Cerebellar nuclear complex (tissue), 1 donor: ENCODE measurements at regions not wholly inside any gene's neighbourhood (a gene's known extent, or its start where the extent isn't known, plus 50 kb on each side); places are given as distances from the start of the nearest gene placed in this dataset.

Experiments used
- DNase-seq, 2 experiments: peaks; one replicate each; lab custom pipeline; 2025; lab: John Stamatoyannopoulos, UW

- no peak for DNase-seq
Observed at GRCh38 chr5:173527671-173528070, 88.8 kb downstream of the BOD1 start.

DNA sequence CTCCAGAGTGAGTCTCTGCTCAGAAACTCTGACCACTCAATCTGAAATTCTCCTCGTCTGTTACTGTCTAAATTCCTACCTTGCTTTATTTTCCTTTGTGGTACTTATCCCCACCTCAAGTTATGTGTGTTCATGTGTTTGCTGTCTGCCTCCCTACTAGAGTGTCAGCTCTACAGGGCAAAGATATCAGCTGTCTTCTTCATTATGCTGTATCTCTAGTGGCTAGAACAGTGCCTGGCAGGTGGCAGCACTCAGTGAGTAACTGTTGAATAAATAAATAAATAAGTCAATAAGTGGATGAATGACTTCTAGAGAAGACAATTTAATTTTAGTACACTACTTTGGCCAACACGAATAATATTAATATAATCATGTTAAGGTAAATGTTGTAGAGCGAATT, 92.3 kb downstream of the BOD1 start:
- DNase-seq, result no peak

GRCh38 chr5:173523388-173523787, 93.1 kb downstream of the BOD1 start:
- no peak for DNase-seq

- no peak for DNase-seq
Observed at GRCh38 chr5:173522518-173522917, 93.9 kb downstream of the BOD1 start.

GRCh38 chr5:173518856-173519255, 97.6 kb downstream of the BOD1 start:
- DNase-seq, result no peak

DNA sequence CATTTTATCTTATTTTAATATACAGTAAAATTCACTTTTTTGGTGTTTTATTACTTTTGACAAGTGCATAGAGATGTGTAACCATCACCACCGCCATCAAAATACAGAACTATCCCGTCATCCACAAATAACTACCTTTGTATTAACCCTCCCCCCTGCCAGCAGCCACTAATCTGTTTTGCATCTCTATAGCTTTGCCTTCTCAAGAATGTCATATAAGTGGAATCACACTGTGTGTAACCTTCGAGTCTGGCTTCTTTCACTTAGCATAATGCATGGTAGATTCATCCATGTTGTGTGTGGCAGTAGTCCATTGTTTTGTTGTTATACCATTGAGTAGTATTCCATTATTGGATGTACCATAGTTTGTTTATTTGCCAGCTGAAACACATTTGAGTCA, 98.8 kb downstream of the BOD1 start:
- DNase-seq, result no peak

GRCh38 chr5:173515526-173515925, 100.9 kb downstream of the BOD1 start:
- no peak for DNase-seq

DNA sequence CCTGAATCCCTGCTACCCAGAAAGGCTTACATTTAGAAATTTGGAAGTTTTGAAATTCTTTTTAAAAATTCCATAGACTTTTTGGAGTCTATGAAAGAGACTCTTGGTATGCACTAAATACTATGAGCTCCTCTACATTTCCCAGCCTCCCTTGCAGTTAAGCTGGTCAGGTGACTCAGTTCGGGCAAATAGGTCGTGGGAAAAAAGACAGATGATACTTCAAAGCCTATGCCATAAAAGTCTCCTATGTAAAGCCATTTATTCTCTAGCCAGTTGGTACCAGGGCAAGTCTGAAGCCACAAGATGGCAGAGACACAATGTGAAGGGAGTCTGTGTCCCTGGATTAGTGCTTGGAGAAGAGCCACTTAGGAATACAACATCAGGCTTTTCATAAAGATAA, 101.8 kb downstream of the BOD1 start:
- DNase-seq, result no peak

DNA sequence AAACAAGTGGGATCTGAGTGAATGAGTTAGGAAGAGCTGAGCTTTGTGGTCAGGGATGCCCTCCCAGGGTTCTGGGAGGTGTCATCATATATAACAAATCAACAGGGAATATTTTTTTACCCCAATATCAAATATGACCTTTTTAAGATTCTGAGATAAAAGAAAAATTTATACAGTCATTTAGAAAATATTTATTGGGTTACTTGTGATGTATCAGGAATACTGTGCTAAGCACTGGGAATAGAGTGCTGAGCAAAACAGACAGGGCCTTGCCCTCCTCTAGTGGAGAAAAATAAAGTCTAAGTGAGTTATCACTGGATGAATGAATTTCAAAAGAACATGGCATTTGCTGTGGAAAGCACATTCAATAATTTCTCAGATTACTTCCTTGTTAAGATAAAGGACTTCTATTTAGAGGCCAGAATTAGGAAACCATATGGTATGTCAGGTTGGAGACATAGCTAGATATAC, 102.9 kb downstream of the BOD1 start:
- no peak for DNase-seq

GRCh38 chr5:173512637-173513435, 103.6 kb downstream of the BOD1 start:
- no peak for DNase-seq

DNA sequence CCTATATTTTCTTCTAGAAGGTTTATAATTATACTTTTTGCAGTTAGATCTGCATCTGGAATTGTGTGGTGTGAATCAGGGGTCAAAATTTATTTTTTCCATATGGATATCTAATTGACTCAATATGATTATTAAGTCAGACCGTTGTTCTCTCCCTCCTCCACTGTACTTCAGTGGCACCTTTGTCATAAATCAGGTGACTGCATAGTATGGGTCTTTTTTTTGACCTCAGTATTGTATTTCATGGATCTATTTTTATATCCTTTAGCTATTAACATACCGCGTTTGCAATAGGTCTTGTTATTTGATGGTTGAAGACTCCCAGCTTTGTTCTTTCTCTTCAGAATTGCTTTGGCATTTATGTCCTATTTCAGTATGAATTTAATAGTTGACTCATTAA, 107.4 kb downstream of the BOD1 start:
- no peak for DNase-seq

DNA sequence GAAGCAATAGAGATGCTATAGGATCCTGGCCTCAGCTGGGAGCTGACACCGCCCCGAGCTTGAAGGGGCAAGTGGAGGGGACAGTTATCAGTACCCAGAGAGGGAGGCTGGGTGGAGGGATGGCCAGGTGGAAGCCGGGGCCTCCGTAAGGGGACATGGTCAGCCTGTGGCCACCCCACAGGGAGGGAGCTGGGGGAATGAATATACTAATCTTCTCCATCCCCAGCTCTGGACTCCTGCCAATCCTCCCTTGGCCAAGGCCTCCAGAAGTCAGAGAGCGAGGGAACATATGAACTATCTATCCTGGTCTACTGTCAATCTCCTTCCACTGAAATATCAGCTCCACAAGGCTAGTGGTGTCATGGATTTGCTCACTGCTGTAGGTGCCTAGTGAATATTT, 109.3 kb downstream of the BOD1 start:
- no peak for DNase-seq

- DNase-seq, result no peak
Observed at GRCh38 chr5:173505634-173506033, 110.8 kb downstream of the BOD1 start.

DNA sequence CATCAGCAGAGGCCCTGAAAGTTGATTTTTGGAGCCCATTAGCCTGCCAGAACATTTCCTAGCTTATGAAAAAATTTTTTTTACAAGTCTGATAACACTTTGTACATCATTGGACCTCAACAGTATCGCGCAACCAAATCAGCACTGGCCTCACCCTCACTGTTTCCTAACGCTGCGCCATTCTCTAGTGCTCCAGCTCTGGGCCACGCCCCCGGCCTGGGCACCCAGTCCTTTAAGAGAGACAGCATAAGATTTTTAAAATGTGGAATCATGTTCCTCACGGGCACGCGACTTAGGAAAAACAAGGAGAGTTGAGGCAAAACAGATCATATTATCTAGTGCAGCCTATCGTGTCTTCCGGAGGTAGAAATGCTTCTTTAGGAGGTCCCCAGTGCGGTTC, 114.5 kb downstream of the BOD1 start:
- DNase-seq, result no peak

GRCh38 chr5:173501271-173501670, 115.2 kb downstream of the BOD1 start:
- DNase-seq, result no peak

GRCh38 chr5:173500213-173500560, 116.3 kb downstream of the BOD1 start:
- DNase-seq, result no peak

DNA sequence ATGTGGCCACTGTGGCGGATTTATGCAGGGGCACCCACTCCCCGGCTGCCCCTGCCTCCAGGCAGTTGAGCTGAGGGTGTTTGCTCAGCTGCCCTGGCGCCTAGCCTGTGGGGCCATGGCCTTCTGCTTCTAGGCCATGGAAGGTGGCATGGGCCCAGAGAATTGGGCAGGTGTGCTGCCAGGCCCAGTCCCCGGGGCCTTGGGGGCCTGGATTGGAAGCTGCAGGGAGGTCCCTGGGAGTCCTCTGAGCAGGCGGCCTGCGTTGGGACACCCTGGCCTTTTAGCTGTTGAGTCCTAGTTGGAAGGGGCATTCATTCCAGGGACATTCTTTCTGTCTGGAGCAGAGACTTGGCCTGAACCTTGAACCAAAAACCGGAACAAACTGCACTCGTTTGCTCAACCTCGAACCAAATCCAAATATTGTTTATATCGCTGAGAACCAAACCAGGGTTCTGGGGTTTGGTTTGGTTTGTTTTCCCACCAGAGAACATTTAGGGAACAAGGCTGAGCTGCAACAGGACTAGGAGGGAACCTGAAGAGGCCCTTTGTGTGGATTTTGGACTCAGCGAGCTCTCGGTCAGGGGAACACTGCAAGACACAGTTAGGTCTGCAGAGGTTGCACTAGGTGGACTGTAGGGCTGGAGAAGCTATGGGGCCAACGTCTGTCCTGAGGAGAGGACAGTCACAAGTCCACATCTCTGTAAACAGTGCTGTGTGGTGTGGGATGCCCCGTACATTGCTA, 116.8 kb downstream of the BOD1 start:
- DNase-seq, result no peak

DNA sequence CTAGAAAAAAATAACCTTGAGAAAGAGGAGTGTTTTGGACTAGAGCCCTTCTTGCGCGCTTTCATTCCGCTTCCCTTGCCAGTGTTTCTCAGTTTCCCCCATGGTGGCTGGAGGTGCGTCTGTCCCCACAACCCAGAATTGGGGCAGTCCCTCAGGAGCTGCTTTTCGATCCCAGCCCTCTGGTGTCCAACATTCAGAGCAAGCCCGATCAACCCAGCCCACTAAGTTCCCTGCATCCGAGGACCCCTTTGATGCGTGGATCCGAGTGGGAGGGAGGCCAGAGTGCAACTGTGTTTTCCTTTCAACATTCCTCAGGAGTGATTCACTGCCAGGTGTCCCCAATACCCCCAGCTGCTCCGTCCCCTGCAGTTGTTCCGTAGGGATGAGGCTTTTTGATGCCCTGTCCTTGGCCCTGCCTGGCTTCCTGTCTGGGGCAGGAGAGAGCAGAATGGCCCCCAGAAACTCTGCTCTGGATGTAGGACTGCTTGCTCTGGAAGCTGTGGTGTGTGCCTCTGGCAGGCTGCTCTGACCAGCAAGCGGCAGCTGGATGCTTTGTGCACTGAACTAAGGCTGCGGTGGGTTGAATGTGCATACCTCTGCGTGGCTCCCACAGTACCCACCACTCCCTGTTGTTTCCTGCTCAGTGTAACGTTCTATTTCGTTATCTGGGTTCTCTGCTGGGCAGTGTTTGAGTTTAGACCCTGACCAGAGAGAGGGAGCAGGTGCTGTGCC, 117.5 kb downstream of the BOD1 start:
- DNase-seq, result no peak

GRCh38 chr5:173498286-173498685, 118.2 kb downstream of the BOD1 start:
- DNase-seq, result no peak

- DNase-seq, result no peak
Observed at GRCh38 chr5:173497685-173498084, 118.8 kb downstream of the BOD1 start.

- DNase-seq, result no peak
Observed at GRCh38 chr5:173496883-173497255, 119.6 kb downstream of the BOD1 start.

GRCh38 chr5:173496129-173496882, 120.1 kb downstream of the BOD1 start:
- no peak for DNase-seq
